WTC11 (cell line): ENCODE measurements at regions not wholly inside any gene's neighbourhood (a gene's known extent, or its start where the extent isn't known, plus 50 kb on each side); places are given as distances from the start of the nearest gene placed in this dataset.

Experiments used
- ATAC-seq: fragments of 200-7000 bp; cut with Tn5 transposase; 2 replicates; pipeline ENCODE4 v1.10.0; 2021; ENCODE audit warnings: mild to moderate bottlenecking, moderate library complexity
- CTCF ChIA-PET: fragments of 300-600 bp; sonication (Branson Sonifier 250); formaldehyde crosslinking; loops from one replicate; lab custom pipeline; 2021; ENCODE audit warnings: antibody characterized with exemption; lab: Charles Lee
- POLR2A ChIA-PET: fragments of 350-600 bp; sonication (Branson Sonifier 250); formaldehyde crosslinking; loops from one replicate; lab custom pipeline; 2021; ENCODE audit warnings: antibody characterized with exemption; lab: Charles Lee
- DNase-seq: peaks from one replicate; pipeline ENCODE4 v3.0.0; 2021; ENCODE audit warnings: low spot score
- H3K27ac Mint-ChIP-seq: 2 replicates; pipeline ENCODE4 v1.8.0; 2021; ENCODE audit warnings: mixed read lengths
- H3K27me3 Mint-ChIP-seq: 2 replicates; pipeline ENCODE4 v1.8.0; 2021; ENCODE audit warnings: low read depth, mild to moderate bottlenecking, moderate library complexity, mixed read lengths
- H3K36me3 Mint-ChIP-seq: 2 replicates; pipeline ENCODE4 v1.8.0; 2021; ENCODE audit warnings: mixed read lengths
- H3K4me1 Mint-ChIP-seq: 2 replicates; pipeline ENCODE4 v1.8.0; 2022; ENCODE audit warnings: mixed read lengths
- H3K4me3 Mint-ChIP-seq: 2 replicates; pipeline ENCODE4 v1.8.0; 2021; ENCODE audit warnings: mild to moderate bottlenecking, moderate library complexity, mixed read lengths
- H3K9me3 Mint-ChIP-seq: 2 replicates; pipeline ENCODE4 v1.8.0; 2021; ENCODE audit warnings: mixed read lengths
- ARID4B ChIP-seq: sonication (generic); formaldehyde crosslinking; IDR thresholded peaks from 2 replicates; pipeline ENCODE4 v1.8.0; 2023; ENCODE audit warnings: missing genetic modification reagents, mild to moderate bottlenecking, borderline replicate concordance
- ATF1 ChIP-seq: sonication (generic); formaldehyde crosslinking; IDR thresholded peaks from 2 replicates; pipeline ENCODE4 v1.8.1; 2023; ENCODE audit warnings: mild to moderate bottlenecking, moderate library complexity, missing genetic modification reagents
- CBFB ChIP-seq: sonication (generic); formaldehyde crosslinking; IDR thresholded peaks from 2 replicates; pipeline ENCODE4 v1.8.1; 2022; ENCODE audit warnings: mild to moderate bottlenecking, low read depth, missing genetic modification reagents
- FOXJ3 ChIP-seq: sonication (generic); formaldehyde crosslinking; IDR thresholded peaks from 2 replicates; pipeline ENCODE4 v1.9.0; 2021; ENCODE audit warnings: missing genetic modification reagents, mild to moderate bottlenecking, borderline replicate concordance
- FOXK1 ChIP-seq: sonication (generic); formaldehyde crosslinking; IDR thresholded peaks from 2 replicates; pipeline ENCODE4 v1.8.0; 2022; ENCODE audit warnings: mild to moderate bottlenecking, moderate library complexity, missing genetic modification reagents
- HMGA2 ChIP-seq: fragments of 250-450 bp; sonication (Bioruptor Pico); IDR thresholded peaks from 2 replicates; pipeline ENCODE4 v1.4.0; 2021; ENCODE audit warnings: mild to moderate bottlenecking, moderate library complexity
- MYBL2 ChIP-seq: sonication (generic); formaldehyde crosslinking; IDR thresholded peaks from 2 replicates; pipeline ENCODE4 v1.8.1; 2023; ENCODE audit warnings: mild to moderate bottlenecking, moderate library complexity, missing genetic modification reagents
- NFATC4 ChIP-seq: fragments of 250-450 bp; sonication (Bioruptor Pico); IDR thresholded peaks from 2 replicates; pipeline ENCODE4 v1.9.0; 2021; ENCODE audit warnings: mild to moderate bottlenecking
- NR1H2 ChIP-seq: sonication (generic); formaldehyde crosslinking; IDR thresholded peaks from 2 replicates; pipeline ENCODE4 v1.9.0; 2021; ENCODE audit warnings: mild to moderate bottlenecking, moderate library complexity, missing genetic modification reagents
- NR2C2 ChIP-seq: sonication (generic); formaldehyde crosslinking; IDR thresholded peaks from 2 replicates; pipeline ENCODE4 v1.8.0; 2022; ENCODE audit warnings: mild to moderate bottlenecking, missing genetic modification reagents
- NR3C1 ChIP-seq: sonication (generic); formaldehyde crosslinking; conservative IDR thresholded peaks from 2 replicates; pipeline ENCODE4 v1.8.1; 2023; ENCODE audit warnings: low read depth, mild to moderate bottlenecking, missing genetic modification reagents
- OVOL2 ChIP-seq: fragments of 250-450 bp; sonication (Bioruptor Pico); IDR thresholded peaks from 2 replicates; pipeline ENCODE4 v1.9.0; 2021; ENCODE audit warnings: mild to moderate bottlenecking, borderline replicate concordance
- SMAD3 ChIP-seq: sonication (generic); formaldehyde crosslinking; IDR thresholded peaks from 2 replicates; pipeline ENCODE4 v1.8.0; 2022; ENCODE audit warnings: missing genetic modification reagents, mild to moderate bottlenecking, borderline replicate concordance
- SOX15 ChIP-seq: fragments of 250-450 bp; sonication (Bioruptor Pico); IDR thresholded peaks from 2 replicates; pipeline ENCODE4 v1.9.0; 2021; ENCODE audit warnings: mild to moderate bottlenecking
- STAT6 ChIP-seq: sonication (generic); formaldehyde crosslinking; conservative IDR thresholded peaks from 2 replicates; pipeline ENCODE4 v1.8.1; 2023; ENCODE audit warnings: mild to moderate bottlenecking, low read depth, missing genetic modification reagents, moderate library complexity
- TCF7 ChIP-seq: sonication (generic); formaldehyde crosslinking; IDR thresholded peaks from 2 replicates; pipeline ENCODE4 v1.8.0; 2022; ENCODE audit warnings: mild to moderate bottlenecking, low read depth, missing genetic modification reagents, moderate library complexity
- TEAD1 ChIP-seq: sonication (generic); formaldehyde crosslinking; IDR thresholded peaks from 2 replicates; pipeline ENCODE4 v1.8.0; 2022; ENCODE audit warnings: mild to moderate bottlenecking, missing genetic modification reagents
- TP53 ChIP-seq: sonication (generic); formaldehyde crosslinking; IDR thresholded peaks from 2 replicates; pipeline ENCODE4 v1.8.1; 2023; ENCODE audit warnings: mild to moderate bottlenecking, missing genetic modification reagents
- ZBTB43 ChIP-seq: sonication (generic); formaldehyde crosslinking; IDR thresholded peaks from 2 replicates; pipeline ENCODE4 v1.8.1; 2023; ENCODE audit warnings: mild to moderate bottlenecking, missing genetic modification reagents
- ZMAT4 ChIP-seq: fragments of 250-450 bp; sonication (Bioruptor Pico); IDR thresholded peaks from 2 replicates; pipeline ENCODE4 v1.9.0; 2021; ENCODE audit warnings: mild to moderate bottlenecking
- ZNF281 ChIP-seq: sonication (generic); formaldehyde crosslinking; IDR thresholded peaks from 2 replicates; pipeline ENCODE4 v1.8.0; 2023; ENCODE audit warnings: mild to moderate bottlenecking, missing genetic modification reagents
- TF ChIP-seq, protein P1 (sequence below): sonication (generic); formaldehyde crosslinking; IDR thresholded peaks from 2 replicates; pipeline ENCODE4 v1.8.0; 2022; ENCODE audit warnings: mild to moderate bottlenecking, missing genetic modification reagents
- TF ChIP-seq, protein P2 (sequence below): fragments of 250-450 bp; sonication (Bioruptor Pico); IDR thresholded peaks from 2 replicates; pipeline ENCODE4 v2.1.2; 2022; ENCODE audit warnings: mild to moderate bottlenecking, moderate library complexity

DNA sequence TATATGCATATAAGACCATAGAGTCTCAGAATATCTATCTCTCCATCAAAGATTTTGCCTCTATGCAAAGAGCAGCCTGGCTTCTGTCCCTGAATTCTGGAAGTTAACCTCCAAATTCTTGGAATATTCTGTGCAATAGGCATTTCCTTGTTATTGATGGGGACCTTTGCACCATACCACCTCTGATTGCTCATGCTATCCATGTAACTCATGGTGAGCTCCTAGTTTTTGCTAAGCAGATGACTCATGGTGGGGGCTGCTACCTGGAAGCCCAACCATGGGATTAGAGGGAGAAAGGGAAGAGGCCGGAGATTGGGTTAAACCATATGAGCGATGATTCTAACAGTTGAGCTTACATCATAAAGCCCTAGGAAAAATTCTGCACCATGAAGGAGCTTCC lies 310.2 kb upstream of the FIGN start:
- POLR2A ChIA-PET = no interaction called here
- CTCF ChIA-PET = interaction anchor here (1.2 to 1.5 kb wide), 2 partner anchors 13 to 15 kb away, joined by 3 to 4 read pairs; no protein-coding TSS in a partner anchor
- no peak for TF ChIP-seq TCF7 (CRISPR knock-in tag)
- TF ChIP-seq ATF1 (CRISPR knock-in tag) = no peak
- TF ChIP-seq FOXJ3 (CRISPR knock-in tag) = no peak
- no peak for TF ChIP-seq NR2C2 (CRISPR knock-in tag)
- TF ChIP-seq, protein P1, sequence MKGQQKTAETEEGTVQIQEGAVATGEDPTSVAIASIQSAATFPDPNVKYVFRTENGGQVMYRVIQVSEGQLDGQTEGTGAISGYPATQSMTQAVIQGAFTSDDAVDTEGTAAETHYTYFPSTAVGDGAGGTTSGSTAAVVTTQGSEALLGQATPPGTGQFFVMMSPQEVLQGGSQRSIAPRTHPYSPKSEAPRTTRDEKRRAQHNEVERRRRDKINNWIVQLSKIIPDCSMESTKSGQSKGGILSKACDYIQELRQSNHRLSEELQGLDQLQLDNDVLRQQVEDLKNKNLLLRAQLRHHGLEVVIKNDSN (CRISPR knock-in tag) = no peak
- no peak for TF ChIP-seq NR1H2 (CRISPR knock-in tag)
- TF ChIP-seq MYBL2 (CRISPR knock-in tag) = no peak
- TF ChIP-seq ZMAT4 (CRISPR knock-in tag) = no peak
- no peak for TF ChIP-seq ZNF281 (CRISPR knock-in tag)
- TF ChIP-seq, protein P2, sequence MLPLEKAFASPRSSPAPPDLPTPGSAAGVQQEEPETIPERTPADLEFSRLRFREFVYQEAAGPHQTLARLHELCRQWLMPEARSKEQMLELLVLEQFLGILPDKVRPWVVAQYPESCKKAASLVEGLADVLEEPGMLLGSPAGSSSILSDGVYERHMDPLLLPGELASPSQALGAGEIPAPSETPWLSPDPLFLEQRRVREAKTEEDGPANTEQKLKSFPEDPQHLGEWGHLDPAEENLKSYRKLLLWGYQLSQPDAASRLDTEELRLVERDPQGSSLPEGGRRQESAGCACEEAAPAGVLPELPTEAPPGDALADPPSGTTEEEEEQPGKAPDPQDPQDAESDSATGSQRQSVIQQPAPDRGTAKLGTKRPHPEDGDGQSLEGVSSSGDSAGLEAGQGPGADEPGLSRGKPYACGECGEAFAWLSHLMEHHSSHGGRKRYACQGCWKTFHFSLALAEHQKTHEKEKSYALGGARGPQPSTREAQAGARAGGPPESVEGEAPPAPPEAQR (CRISPR knock-in tag) = no peak
- no peak for TF ChIP-seq FOXK1
- TF ChIP-seq SOX15 (CRISPR knock-in tag) = no peak
- TF ChIP-seq TEAD1 (CRISPR knock-in tag) = no peak
- no peak for TF ChIP-seq OVOL2 (CRISPR knock-in tag)
- TF ChIP-seq TP53 (CRISPR knock-in tag) = no peak
- no peak for TF ChIP-seq SMAD3 (CRISPR knock-in tag)
- TF ChIP-seq NFATC4 = no peak
- no peak for TF ChIP-seq ZBTB43 (CRISPR knock-in tag)
- TF ChIP-seq HMGA2 (CRISPR knock-in tag) = no peak
- TF ChIP-seq, all 79 proteins: peak for 0

DNA sequence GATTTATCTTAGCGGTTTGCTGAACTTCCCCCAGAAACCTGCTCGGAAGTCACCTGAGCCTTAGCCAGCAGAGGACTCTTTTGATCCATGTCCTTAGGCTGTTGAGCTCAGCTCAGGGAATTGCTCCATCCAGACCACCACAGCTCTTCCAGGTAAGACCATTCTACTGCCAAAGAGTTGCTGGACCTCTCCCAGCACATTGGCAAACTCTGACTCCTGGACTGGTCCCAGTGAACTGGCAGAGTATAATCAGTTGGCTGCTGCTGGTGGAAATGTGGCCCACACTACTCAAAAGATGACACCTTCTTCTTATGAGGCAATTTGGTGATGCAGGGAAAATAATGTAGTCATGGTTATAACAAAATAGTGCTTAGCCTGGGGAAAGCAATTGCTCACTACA lies 308.8 kb upstream of the FIGN start:
- CTCF ChIA-PET = no interaction called here
- Mint-ChIP-seq H3K27me3 (no peaks in the 10 kb centered on the region; the same call in 1 of the 2 replicates), H3K4me1 (no peaks in the 10 kb centered on the region), H3K4me3 (no peak overlapping the region), H3K27ac (no peak overlapping the region), H3K36me3 (peaks cover 13% of the 10 kb centered on the region), H3K9me3 (peaks cover 25% of the 10 kb centered on the region)
- DNase-seq = no peak
- ATAC-seq = no peak
- POLR2A ChIA-PET = no interaction called here
- TF ChIP-seq NR3C1 (CRISPR knock-in tag) (no peak), TP53 (CRISPR knock-in tag) (no peak), CBFB (CRISPR knock-in tag) (no peak), STAT6 (CRISPR knock-in tag) (no peak), ARID4B (CRISPR knock-in tag) (no peak)

More for the DNA sequence above, 310.2 kb upstream of the FIGN start:
- ATAC-seq (no peak), DNase-seq (no peak)
- H3K27me3 Mint-ChIP-seq = no peaks in the 10 kb centered on the region; the same call in 1 of the 2 replicates
- H3K4me1 Mint-ChIP-seq = no peaks in the 10 kb centered on the region
- peaks cover 5% of the 10 kb centered on the region; the same call in 1 of the 2 replicates for H3K36me3 Mint-ChIP-seq
- peaks cover 13% of the 10 kb centered on the region for H3K9me3 Mint-ChIP-seq
- H3K27ac Mint-ChIP-seq = no peak overlapping the region
- no peak overlapping the region for H3K4me3 Mint-ChIP-seq
